Activated CD8-positive, alpha-beta T cell treated with anti-CD3 and anti-CD28 coated beads for 36 hours (primary cell): ENCODE measurements at regions not wholly inside any gene's neighbourhood (a gene's known extent, or its start where the extent isn't known, plus 50 kb on each side); places are given as distances from the start of the nearest gene placed in this dataset.

Source experiments
- ATAC-seq: fragments of 200-7000 bp; cut with Tn5 transposase; one replicate; pipeline ENCODE4 v1.10.0; 2021; ENCODE audit warnings: mild to moderate bottlenecking, moderate library complexity
- CTCF ChIA-PET: fragments of 350-600 bp; sonication (Branson Sonifier 250); formaldehyde crosslinking; loops from one replicate; lab custom pipeline; 2021; ENCODE audit warnings: antibody characterized with exemption; lab: Charles Lee
- POLR2A ChIA-PET: fragments of 350-600 bp; sonication (Branson Sonifier 250); formaldehyde crosslinking; loops from one replicate; lab custom pipeline; 2021; ENCODE audit warnings: antibody characterized with exemption; lab: Charles Lee
- DNase-seq: peaks from one replicate; pipeline ENCODE4 v3.0.0-alpha.2; 2020
- H3K27ac Mint-ChIP-seq: one replicate; pipeline ENCODE4 v1.8.0; 2021; ENCODE audit warnings: mild to moderate bottlenecking, mixed read lengths
- H3K27me3 Mint-ChIP-seq: one replicate; pipeline ENCODE4 v1.8.0; 2021; ENCODE audit warnings: mixed read lengths
- H3K36me3 Mint-ChIP-seq: one replicate; pipeline ENCODE4 v1.8.0; 2021; ENCODE audit warnings: low read depth, mixed read lengths
- H3K4me1 Mint-ChIP-seq: one replicate; pipeline ENCODE4 v1.8.0; 2021; ENCODE audit warnings: low read depth, mixed read lengths
- H3K4me3 Mint-ChIP-seq: one replicate; pipeline ENCODE4 v1.8.0; 2021; ENCODE audit warnings: mild to moderate bottlenecking, moderate library complexity, mixed read lengths
- H3K9me3 Mint-ChIP-seq: one replicate; pipeline ENCODE4 v1.8.0; 2021; ENCODE audit warnings: mixed read lengths
- intact Hi-C: fragments of 100-400 bp; cut with micrococcal nuclease; formaldehyde crosslinking; loops from one replicate; pipeline ENCODE4 v1.10.0; 2022
- TF ChIP-seq, protein P1 (sequence below): fragments of 200-600 bp; IDR thresholded peaks from one replicate; pipeline ENCODE4 v1.8.0; 2022; ENCODE audit warnings: antibody characterized with exemption, mild to moderate bottlenecking

DNA sequence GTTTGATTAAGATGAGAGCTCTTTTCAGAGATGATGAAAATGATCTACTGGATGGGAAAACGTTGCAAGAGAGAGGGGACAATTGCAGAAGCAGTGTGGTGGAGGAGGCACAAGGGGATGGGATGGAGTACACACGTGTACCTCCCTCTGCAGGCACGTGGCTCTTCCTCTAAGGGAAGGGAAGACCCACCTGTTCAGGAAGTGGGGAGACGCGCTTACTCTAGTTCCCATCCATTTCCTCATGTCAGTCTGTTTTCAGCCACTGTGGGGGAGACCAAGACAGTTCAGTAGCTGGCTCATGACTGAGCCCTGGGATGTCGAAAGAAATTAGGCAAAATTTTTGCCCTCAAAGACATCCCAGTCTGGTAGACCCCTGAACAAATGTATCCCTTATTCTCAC, 619.2 kb upstream of the CLINT1 start:
- TF ChIP-seq, protein P1, sequence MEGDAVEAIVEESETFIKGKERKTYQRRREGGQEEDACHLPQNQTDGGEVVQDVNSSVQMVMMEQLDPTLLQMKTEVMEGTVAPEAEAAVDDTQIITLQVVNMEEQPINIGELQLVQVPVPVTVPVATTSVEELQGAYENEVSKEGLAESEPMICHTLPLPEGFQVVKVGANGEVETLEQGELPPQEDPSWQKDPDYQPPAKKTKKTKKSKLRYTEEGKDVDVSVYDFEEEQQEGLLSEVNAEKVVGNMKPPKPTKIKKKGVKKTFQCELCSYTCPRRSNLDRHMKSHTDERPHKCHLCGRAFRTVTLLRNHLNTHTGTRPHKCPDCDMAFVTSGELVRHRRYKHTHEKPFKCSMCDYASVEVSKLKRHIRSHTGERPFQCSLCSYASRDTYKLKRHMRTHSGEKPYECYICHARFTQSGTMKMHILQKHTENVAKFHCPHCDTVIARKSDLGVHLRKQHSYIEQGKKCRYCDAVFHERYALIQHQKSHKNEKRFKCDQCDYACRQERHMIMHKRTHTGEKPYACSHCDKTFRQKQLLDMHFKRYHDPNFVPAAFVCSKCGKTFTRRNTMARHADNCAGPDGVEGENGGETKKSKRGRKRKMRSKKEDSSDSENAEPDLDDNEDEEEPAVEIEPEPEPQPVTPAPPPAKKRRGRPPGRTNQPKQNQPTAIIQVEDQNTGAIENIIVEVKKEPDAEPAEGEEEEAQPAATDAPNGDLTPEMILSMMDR: no peak
- CTCF ChIA-PET: no interaction called here
- Mint-ChIP-seq H3K4me3 (no peak overlapping the region), H3K36me3 (no peaks in the 10 kb centered on the region), H3K9me3 (no peaks in the 10 kb centered on the region), H3K4me1 (peaks cover 7% of the 10 kb centered on the region), H3K27me3 (peaks cover 4% of the 10 kb centered on the region), H3K27ac (no peak overlapping the region)
- ATAC-seq: no peak
- intact Hi-C loops: no loop called here
- DNase-seq: no peak
- POLR2A ChIA-PET: no interaction called here

DNA sequence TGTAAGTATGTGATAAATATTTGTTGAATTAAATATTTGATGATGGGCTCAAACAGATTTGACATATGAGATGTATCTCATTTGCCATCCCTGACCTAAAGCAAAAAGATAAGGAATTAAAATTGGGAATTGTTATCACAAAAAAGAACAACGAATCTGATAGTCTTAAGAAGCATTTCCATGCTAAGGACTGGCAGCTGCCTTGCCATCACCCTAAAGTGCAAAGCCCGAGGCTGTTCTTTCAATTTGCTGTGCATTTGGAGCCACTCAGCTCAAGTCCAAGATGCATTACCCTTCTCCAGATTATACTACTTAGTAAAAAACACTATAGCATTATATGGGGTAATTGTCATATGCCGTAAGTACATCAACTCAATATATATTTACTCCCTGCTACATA, 618.3 kb upstream of the CLINT1 start:
- Mint-ChIP-seq H3K27me3 (peaks cover 4% of the 10 kb centered on the region), H3K27ac (no peak overlapping the region), H3K4me3 (no peak overlapping the region), H3K36me3 (no peaks in the 10 kb centered on the region), H3K4me1 (peaks cover 7% of the 10 kb centered on the region), H3K9me3 (no peaks in the 10 kb centered on the region)
- TF ChIP-seq, protein P1: no peak
- intact Hi-C loops: no loop called here
- no peak for ATAC-seq
- no peak for DNase-seq
- POLR2A ChIA-PET: no interaction called here
- CTCF ChIA-PET: no interaction called here

DNA sequence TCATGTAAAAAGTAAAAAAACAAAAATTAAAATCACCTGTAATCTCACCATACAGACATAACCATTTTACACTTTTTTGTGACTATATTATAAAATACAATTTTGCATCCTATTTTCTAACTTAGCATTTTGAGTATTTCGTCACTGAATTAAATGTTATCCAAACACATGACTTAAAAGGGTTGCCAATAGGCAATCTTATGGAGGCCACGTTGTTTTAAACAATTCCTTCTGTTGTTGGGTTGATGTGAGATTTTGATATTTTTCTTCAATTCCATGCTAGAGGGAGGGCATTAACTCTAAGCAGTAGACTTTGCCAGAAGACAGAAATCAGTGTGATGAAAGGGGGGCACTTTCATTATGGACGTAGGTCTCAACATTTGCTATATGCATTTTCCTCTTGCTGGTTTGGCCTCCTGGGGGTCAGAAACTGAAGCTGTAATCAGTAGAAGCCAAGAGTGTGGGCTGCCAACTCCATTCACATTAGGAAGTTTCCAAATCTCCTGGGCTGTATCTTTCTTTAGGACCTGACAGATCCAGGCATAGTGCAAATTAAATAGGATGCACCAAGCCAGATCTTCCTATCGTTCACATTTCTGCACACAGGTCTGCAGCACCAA, 614.2 kb upstream of the CLINT1 start:
- POLR2A ChIA-PET: no interaction called here
- H3K27ac Mint-ChIP-seq: no peak overlapping the region
- H3K9me3 Mint-ChIP-seq: peaks cover 2% of the 10 kb centered on the region
- CTCF ChIA-PET: no interaction called here
- H3K27me3 Mint-ChIP-seq: peaks cover 4% of the 10 kb centered on the region
- DNase-seq (no peak), ATAC-seq (no peak)
- H3K4me1 Mint-ChIP-seq: peaks cover 5% of the 10 kb centered on the region
- H3K4me3 Mint-ChIP-seq: no peak overlapping the region
- TF ChIP-seq, protein P1: no peak
- intact Hi-C loops: no loop called here
- no peaks in the 10 kb centered on the region for H3K36me3 Mint-ChIP-seq

DNA sequence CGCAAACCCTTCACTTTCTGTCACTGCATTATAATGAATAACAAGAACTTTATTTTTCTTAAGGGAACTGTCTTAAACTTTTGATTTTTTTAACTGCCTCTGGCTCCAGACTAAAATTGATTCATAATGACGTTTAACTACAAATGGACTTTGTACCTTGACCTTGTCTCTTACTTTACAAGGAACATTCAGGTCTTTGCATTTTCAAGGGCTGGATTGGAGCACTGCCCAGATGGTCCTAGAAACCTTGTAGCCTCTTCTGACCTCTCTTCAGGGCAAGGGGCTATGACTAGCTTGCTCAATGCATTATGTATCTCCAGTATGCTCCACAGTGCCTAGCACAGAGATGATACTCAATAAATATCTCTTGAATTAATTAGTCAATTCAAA, 612.6 kb upstream of the CLINT1 start:
- ChIA-PET POLR2A (no interaction called here), CTCF (no interaction called here)
- intact Hi-C loops: no loop called here
- no peak overlapping the region for H3K27ac Mint-ChIP-seq
- H3K36me3 Mint-ChIP-seq: no peaks in the 10 kb centered on the region
- ATAC-seq (no peak), DNase-seq (no peak)
- peaks cover 2% of the 10 kb centered on the region for H3K27me3 Mint-ChIP-seq
- H3K9me3 Mint-ChIP-seq: peaks cover 2% of the 10 kb centered on the region
- TF ChIP-seq, protein P1: no peak
- H3K4me1 Mint-ChIP-seq: peaks cover 2% of the 10 kb centered on the region
- no peak overlapping the region for H3K4me3 Mint-ChIP-seq

DNA sequence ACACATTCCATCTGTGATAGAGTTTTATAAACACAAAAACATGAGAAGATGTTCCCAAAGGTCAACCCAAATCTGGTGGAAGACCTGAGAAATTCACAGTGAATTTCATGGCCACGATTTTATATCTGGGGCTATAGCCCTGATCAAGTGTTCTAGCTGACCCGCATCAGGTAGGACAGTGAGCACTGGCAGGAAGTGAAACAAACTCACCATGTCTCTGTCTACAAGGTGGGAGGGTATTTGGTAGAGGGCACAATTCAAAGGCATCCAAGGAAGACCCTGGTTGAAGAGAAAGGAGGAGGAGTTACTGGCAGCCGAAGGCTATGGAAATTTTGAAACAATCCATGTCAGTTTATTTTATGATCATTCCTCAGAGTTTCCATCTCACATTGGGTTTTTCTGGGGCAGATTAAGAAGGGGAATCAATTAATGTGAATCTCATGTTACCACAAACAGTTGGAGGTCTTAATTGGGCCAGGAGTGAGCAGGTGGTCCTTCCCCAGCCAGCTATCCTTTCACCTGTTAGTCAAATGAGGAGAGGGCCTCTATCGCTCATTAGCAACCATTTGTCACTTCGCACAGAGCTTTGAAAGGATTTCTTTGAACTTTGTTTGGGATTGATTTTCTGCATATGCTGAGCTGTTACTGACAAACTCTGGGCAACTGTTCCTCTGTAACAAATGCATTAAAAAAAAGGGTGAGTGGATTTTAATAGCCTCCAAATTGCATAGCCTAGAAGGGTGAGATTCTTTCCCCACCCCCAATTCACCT, 612.0 kb upstream of the CLINT1 start:
- ATAC-seq (no peak), DNase-seq (no peak)
- POLR2A ChIA-PET: no interaction called here
- Mint-ChIP-seq H3K36me3 (no peaks in the 10 kb centered on the region), H3K4me1 (peaks cover 2% of the 10 kb centered on the region), H3K4me3 (no peak overlapping the region), H3K27me3 (peaks cover 2% of the 10 kb centered on the region), H3K9me3 (peaks cover 2% of the 10 kb centered on the region), H3K27ac (no peak overlapping the region)
- intact Hi-C loops: no loop called here
- TF ChIP-seq, protein P1: no peak
- CTCF ChIA-PET: no interaction called here
